ENCODE measurements at regions not wholly inside any gene's neighbourhood (a gene's known extent, or its start where the extent isn't known, plus 50 kb on each side); places are given as distances from the start of the nearest gene placed in this dataset.

- H3K4me1 ChIP-seq (ENCODE audit: control insufficient read depth in 5 of 5, insufficient read depth in 5 of 5, low read length in 5 of 5): no peaks in the 10 kb centered on the region
- no peaks in the 10 kb centered on the region for H3K27me3 ChIP-seq (ENCODE audit: control insufficient read depth in 5 of 5, insufficient read depth in 4 of 5, low read length in 5 of 5)
- no peaks in the 10 kb centered on the region for H3K9me3 ChIP-seq (ENCODE audit: control insufficient read depth in 5 of 5, low read length in 5 of 5)
- no peaks in the 10 kb centered on the region for H3K36me3 ChIP-seq (ENCODE audit: control insufficient read depth in 5 of 5, insufficient read depth in 5 of 5, low read length in 5 of 5)
- H3K27ac ChIP-seq (ENCODE audit: low read depth, low read length): no peak overlapping the region
- H3K4me3 ChIP-seq (ENCODE audit: low read depth in 1 of 5, low read length in 5 of 5): no peak overlapping the region
- no peak overlapping the region for H3K9ac ChIP-seq (ENCODE audit: low read length in 5 of 5)
Measured at GRCh38 chr3:65107174-65107573, 419.4 kb upstream of the ADAMTS9 start.

GRCh38 chr3:65101450-65101849, 413.6 kb upstream of the ADAMTS9 start:
- H3K4me1 ChIP-seq (ENCODE audit: control insufficient read depth in 5 of 5, insufficient read depth in 5 of 5, low read length in 5 of 5): peaks cover 0 to 3% (median 0%) of the 10 kb centered on the region in 5 donors
- no peak overlapping the region for H3K4me3 ChIP-seq (ENCODE audit: low read depth in 1 of 5, low read length in 5 of 5)
- H3K27me3 ChIP-seq (ENCODE audit: control insufficient read depth in 5 of 5, insufficient read depth in 4 of 5, low read length in 5 of 5): no peaks in the 10 kb centered on the region
- H3K9me3 ChIP-seq (ENCODE audit: control insufficient read depth in 5 of 5, low read length in 5 of 5): no peaks in the 10 kb centered on the region
- H3K36me3 ChIP-seq (ENCODE audit: control insufficient read depth in 5 of 5, insufficient read depth in 5 of 5, low read length in 5 of 5): no peaks in the 10 kb centered on the region
- no peak overlapping the region for H3K27ac ChIP-seq (ENCODE audit: low read depth, low read length)
- H3K9ac ChIP-seq (ENCODE audit: low read length in 5 of 5): no peak overlapping the region

- Histone ChIP-seq H3K27ac (ENCODE audit: low read depth, low read length) (no peak overlapping the region), H3K4me3 (ENCODE audit: low read depth in 1 of 5, low read length in 5 of 5) (no peak overlapping the region), H3K27me3 (ENCODE audit: control insufficient read depth in 5 of 5, insufficient read depth in 4 of 5, low read length in 5 of 5) (no peaks in the 10 kb centered on the region), H3K9ac (ENCODE audit: low read length in 5 of 5) (no peak overlapping the region), H3K9me3 (ENCODE audit: control insufficient read depth in 5 of 5, low read length in 5 of 5) (no peaks in the 10 kb centered on the region), H3K36me3 (ENCODE audit: control insufficient read depth in 5 of 5, insufficient read depth in 5 of 5, low read length in 5 of 5) (no peaks in the 10 kb centered on the region), H3K4me1 (ENCODE audit: control insufficient read depth in 5 of 5, insufficient read depth in 5 of 5, low read length in 5 of 5) (peaks cover 0 to 3% (median 0%) of the 10 kb centered on the region in 5 donors)
Measured at GRCh38 chr3:65098400-65098799, 410.6 kb upstream of the ADAMTS9 start.

GRCh38 chr3:65096110-65096745, 408.4 kb upstream of the ADAMTS9 start:
- H3K27ac ChIP-seq (ENCODE audit: low read depth, low read length): no peak overlapping the region
- no peaks in the 10 kb centered on the region for H3K27me3 ChIP-seq (ENCODE audit: control insufficient read depth in 5 of 5, insufficient read depth in 4 of 5, low read length in 5 of 5)
- no peak overlapping the region for H3K4me3 ChIP-seq (ENCODE audit: low read depth in 1 of 5, low read length in 5 of 5)
- H3K36me3 ChIP-seq (ENCODE audit: control insufficient read depth in 5 of 5, insufficient read depth in 5 of 5, low read length in 5 of 5): no peaks in the 10 kb centered on the region
- peaks cover 0 to 6% (median 0%) of the 10 kb centered on the region in 5 donors for H3K4me1 ChIP-seq (ENCODE audit: control insufficient read depth in 5 of 5, insufficient read depth in 5 of 5, low read length in 5 of 5)
- H3K9ac ChIP-seq (ENCODE audit: low read length in 5 of 5): no peak overlapping the region
- no peaks in the 10 kb centered on the region for H3K9me3 ChIP-seq (ENCODE audit: control insufficient read depth in 5 of 5, low read length in 5 of 5)

GRCh38 chr3:65094723-65095122, 406.9 kb upstream of the ADAMTS9 start:
- Histone ChIP-seq H3K36me3 (ENCODE audit: control insufficient read depth in 5 of 5, insufficient read depth in 5 of 5, low read length in 5 of 5) (no peaks in the 10 kb centered on the region), H3K9me3 (ENCODE audit: control insufficient read depth in 5 of 5, low read length in 5 of 5) (no peaks in the 10 kb centered on the region), H3K9ac (ENCODE audit: low read length in 5 of 5) (no peak overlapping the region), H3K4me3 (ENCODE audit: low read depth in 1 of 5, low read length in 5 of 5) (no peak overlapping the region), H3K4me1 (ENCODE audit: control insufficient read depth in 5 of 5, insufficient read depth in 5 of 5, low read length in 5 of 5) (peaks cover 0 to 6% (median 0%) of the 10 kb centered on the region in 5 donors), H3K27me3 (ENCODE audit: control insufficient read depth in 5 of 5, insufficient read depth in 4 of 5, low read length in 5 of 5) (no peaks in the 10 kb centered on the region), H3K27ac (ENCODE audit: low read depth, low read length) (no peak overlapping the region)

GRCh38 chr3:65093641-65094040, 405.8 kb upstream of the ADAMTS9 start:
- Histone ChIP-seq H3K27ac (ENCODE audit: low read depth, low read length) (no peak overlapping the region), H3K27me3 (ENCODE audit: control insufficient read depth in 5 of 5, insufficient read depth in 4 of 5, low read length in 5 of 5) (no peaks in the 10 kb centered on the region), H3K4me1 (ENCODE audit: control insufficient read depth in 5 of 5, insufficient read depth in 5 of 5, low read length in 5 of 5) (peaks cover 0 to 6% (median 0%) of the 10 kb centered on the region in 5 donors), H3K9me3 (ENCODE audit: control insufficient read depth in 5 of 5, low read length in 5 of 5) (no peaks in the 10 kb centered on the region), H3K4me3 (ENCODE audit: low read depth in 1 of 5, low read length in 5 of 5) (no peak overlapping the region), H3K36me3 (ENCODE audit: control insufficient read depth in 5 of 5, insufficient read depth in 5 of 5, low read length in 5 of 5) (no peaks in the 10 kb centered on the region), H3K9ac (ENCODE audit: low read length in 5 of 5) (no peak overlapping the region)

- Histone ChIP-seq H3K27me3 (ENCODE audit: control insufficient read depth in 5 of 5, insufficient read depth in 4 of 5, low read length in 5 of 5) (no peaks in the 10 kb centered on the region), H3K9me3 (ENCODE audit: control insufficient read depth in 5 of 5, low read length in 5 of 5) (no peaks in the 10 kb centered on the region), H3K4me1 (ENCODE audit: control insufficient read depth in 5 of 5, insufficient read depth in 5 of 5, low read length in 5 of 5) (peaks cover 0 to 6% (median 0%) of the 10 kb centered on the region in 5 donors), H3K9ac (ENCODE audit: low read length in 5 of 5) (no peak overlapping the region), H3K4me3 (ENCODE audit: low read depth in 1 of 5, low read length in 5 of 5) (no peak overlapping the region), H3K36me3 (ENCODE audit: control insufficient read depth in 5 of 5, insufficient read depth in 5 of 5, low read length in 5 of 5) (no peaks in the 10 kb centered on the region), H3K27ac (ENCODE audit: low read depth, low read length) (no peak overlapping the region)
Measured at GRCh38 chr3:65091565-65091964, 403.8 kb upstream of the ADAMTS9 start.

- no peak overlapping the region for H3K27ac ChIP-seq (ENCODE audit: low read depth, low read length)
- H3K36me3 ChIP-seq (ENCODE audit: control insufficient read depth in 5 of 5, insufficient read depth in 5 of 5, low read length in 5 of 5): no peaks in the 10 kb centered on the region
- no peak overlapping the region for H3K9ac ChIP-seq (ENCODE audit: low read length in 5 of 5)
- no peaks in the 10 kb centered on the region for H3K27me3 ChIP-seq (ENCODE audit: control insufficient read depth in 5 of 5, insufficient read depth in 4 of 5, low read length in 5 of 5)
- no peaks in the 10 kb centered on the region for H3K9me3 ChIP-seq (ENCODE audit: control insufficient read depth in 5 of 5, low read length in 5 of 5)
- peaks cover 0 to 3% (median 0%) of the 10 kb centered on the region in 5 donors for H3K4me1 ChIP-seq (ENCODE audit: control insufficient read depth in 5 of 5, insufficient read depth in 5 of 5, low read length in 5 of 5)
- no peak overlapping the region for H3K4me3 ChIP-seq (ENCODE audit: low read depth in 1 of 5, low read length in 5 of 5)
Measured at GRCh38 chr3:65083240-65083639, 395.4 kb upstream of the ADAMTS9 start.

DNA sequence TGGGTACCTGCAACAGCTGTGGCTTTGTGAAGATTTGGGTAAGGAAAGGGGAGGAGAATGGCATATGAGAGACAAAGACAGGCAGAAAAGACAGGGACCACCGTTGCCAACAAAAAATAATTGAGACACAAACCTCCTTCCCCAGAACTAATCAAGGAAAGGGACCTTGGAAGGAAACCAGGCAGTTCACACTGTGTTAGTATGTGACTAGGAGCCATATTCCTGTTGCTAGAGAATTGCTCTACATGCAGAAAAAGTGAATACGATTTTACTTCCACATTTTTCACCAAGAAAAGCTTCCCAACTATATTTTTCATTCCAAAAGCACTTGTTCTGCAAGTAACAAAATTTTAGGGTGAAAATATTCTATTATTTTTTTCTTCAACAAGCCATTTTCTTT, 393.7 kb upstream of the ADAMTS9 start:
- no peak overlapping the region for H3K9ac ChIP-seq (ENCODE audit: low read length in 5 of 5)
- H3K36me3 ChIP-seq (ENCODE audit: control insufficient read depth in 5 of 5, insufficient read depth in 5 of 5, low read length in 5 of 5): no peaks in the 10 kb centered on the region
- no peak overlapping the region for H3K4me3 ChIP-seq (ENCODE audit: low read depth in 1 of 5, low read length in 5 of 5)
- H3K27me3 ChIP-seq (ENCODE audit: control insufficient read depth in 5 of 5, insufficient read depth in 4 of 5, low read length in 5 of 5): no peaks in the 10 kb centered on the region
- peaks cover 0 to 3% (median 0%) of the 10 kb centered on the region in 5 donors for H3K4me1 ChIP-seq (ENCODE audit: control insufficient read depth in 5 of 5, insufficient read depth in 5 of 5, low read length in 5 of 5)
- H3K27ac ChIP-seq (ENCODE audit: low read depth, low read length): no peak overlapping the region
- H3K9me3 ChIP-seq (ENCODE audit: control insufficient read depth in 5 of 5, low read length in 5 of 5): no peaks in the 10 kb centered on the region

DNA sequence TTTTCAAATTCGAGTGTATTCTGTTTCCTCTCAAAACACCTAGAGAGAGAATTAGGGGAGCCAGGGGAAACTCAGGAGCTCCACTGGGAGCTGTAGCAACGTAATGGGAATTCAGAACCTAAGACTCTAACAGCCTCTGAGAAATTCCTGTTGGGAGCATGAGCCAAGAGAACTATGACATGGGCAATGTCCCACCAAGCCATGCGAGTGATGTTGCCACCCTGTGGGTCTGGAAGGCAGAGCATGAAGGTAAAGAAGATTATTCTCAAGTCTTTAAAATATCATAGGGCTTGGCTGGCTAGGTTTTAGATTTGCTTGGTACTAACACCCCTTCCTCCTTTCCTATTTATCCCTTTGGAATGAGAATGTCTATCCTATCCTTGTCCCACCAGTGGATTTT, 392.6 kb upstream of the ADAMTS9 start:
- no peak overlapping the region for H3K4me3 ChIP-seq (ENCODE audit: low read depth in 1 of 5, low read length in 5 of 5)
- peaks cover 0 to 3% (median 0%) of the 10 kb centered on the region in 5 donors for H3K4me1 ChIP-seq (ENCODE audit: control insufficient read depth in 5 of 5, insufficient read depth in 5 of 5, low read length in 5 of 5)
- H3K9me3 ChIP-seq (ENCODE audit: control insufficient read depth in 5 of 5, low read length in 5 of 5): no peaks in the 10 kb centered on the region
- H3K27me3 ChIP-seq (ENCODE audit: control insufficient read depth in 5 of 5, insufficient read depth in 4 of 5, low read length in 5 of 5): no peaks in the 10 kb centered on the region
- H3K36me3 ChIP-seq (ENCODE audit: control insufficient read depth in 5 of 5, insufficient read depth in 5 of 5, low read length in 5 of 5): no peaks in the 10 kb centered on the region
- H3K27ac ChIP-seq (ENCODE audit: low read depth, low read length): no peak overlapping the region
- H3K9ac ChIP-seq (ENCODE audit: low read length in 5 of 5): no peak overlapping the region

Measured in subcutaneous abdominal adipose tissue (tissue), 5 donors.